Stomach (tissue), 4 donors: ENCODE measurements at regions not wholly inside any gene's neighbourhood (a gene's known extent, or its start where the extent isn't known, plus 50 kb on each side); places are given as distances from the start of the nearest gene placed in this dataset.

Source experiments
- POLR2A ChIP-seq, 4 donors: fragments of 450-650 bp; IDR thresholded peaks; one replicate each; pipeline ENCODE4 v1.6.1; 2016; ENCODE audit warnings: antibody characterized with exemption in 4 of 4, control low read depth in 2 of 4, mild to moderate bottlenecking in 1 of 4, moderate library complexity in 1 of 4
- TF ChIP-seq, protein P1 (sequence below), 7 experiments: fragments of 450-650 bp in 4 of 7; fragments of 200-600 bp in 3 of 7; sonication (generic) in 3 of 7; IDR thresholded peaks; one replicate each; pipeline ENCODE4 v1.5.1; 2016 to 2019; ENCODE audit warnings: antibody characterized with exemption in 7 of 7, control low read depth in 2 of 7, mild to moderate bottlenecking in 1 of 7

DNA sequence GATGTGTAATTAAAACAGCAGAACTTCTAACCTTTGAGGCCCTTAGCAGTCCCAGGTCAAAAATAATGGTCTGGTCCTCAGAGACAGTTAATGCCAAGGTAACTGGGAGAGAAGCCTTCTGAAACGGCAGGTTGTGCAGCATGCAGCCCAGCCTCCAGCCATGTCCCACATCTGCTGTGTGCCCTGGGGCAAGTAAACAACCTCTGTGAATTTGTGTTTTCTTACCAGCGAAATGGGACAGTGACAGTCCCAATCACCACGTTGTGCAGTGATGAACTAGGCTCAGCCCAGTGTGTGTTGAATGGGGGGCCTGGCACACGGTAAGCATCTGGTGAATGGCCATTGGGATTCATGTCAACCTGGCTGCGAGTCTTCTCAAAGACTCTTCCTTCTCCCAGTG lies 61.2 kb downstream of the EMX2 start:
- TF ChIP-seq, protein P1, sequence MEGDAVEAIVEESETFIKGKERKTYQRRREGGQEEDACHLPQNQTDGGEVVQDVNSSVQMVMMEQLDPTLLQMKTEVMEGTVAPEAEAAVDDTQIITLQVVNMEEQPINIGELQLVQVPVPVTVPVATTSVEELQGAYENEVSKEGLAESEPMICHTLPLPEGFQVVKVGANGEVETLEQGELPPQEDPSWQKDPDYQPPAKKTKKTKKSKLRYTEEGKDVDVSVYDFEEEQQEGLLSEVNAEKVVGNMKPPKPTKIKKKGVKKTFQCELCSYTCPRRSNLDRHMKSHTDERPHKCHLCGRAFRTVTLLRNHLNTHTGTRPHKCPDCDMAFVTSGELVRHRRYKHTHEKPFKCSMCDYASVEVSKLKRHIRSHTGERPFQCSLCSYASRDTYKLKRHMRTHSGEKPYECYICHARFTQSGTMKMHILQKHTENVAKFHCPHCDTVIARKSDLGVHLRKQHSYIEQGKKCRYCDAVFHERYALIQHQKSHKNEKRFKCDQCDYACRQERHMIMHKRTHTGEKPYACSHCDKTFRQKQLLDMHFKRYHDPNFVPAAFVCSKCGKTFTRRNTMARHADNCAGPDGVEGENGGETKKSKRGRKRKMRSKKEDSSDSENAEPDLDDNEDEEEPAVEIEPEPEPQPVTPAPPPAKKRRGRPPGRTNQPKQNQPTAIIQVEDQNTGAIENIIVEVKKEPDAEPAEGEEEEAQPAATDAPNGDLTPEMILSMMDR (IDR thresholded peaks at IDR 0.05): no peak
- TF ChIP-seq POLR2A (IDR thresholded peaks at IDR 0.05): no peak
